WTC11 (cell line): ENCODE measurements at regions not wholly inside any gene's neighbourhood (a gene's known extent, or its start where the extent isn't known, plus 50 kb on each side); places are given as distances from the start of the nearest gene placed in this dataset.

Source experiments
- ATF2 ChIP-seq: sonication (generic); formaldehyde crosslinking; IDR thresholded peaks from 2 replicates; pipeline ENCODE4 v1.8.1; 2022; ENCODE audit warnings: low read depth, missing genetic modification reagents, borderline replicate concordance
- ATF3 ChIP-seq: sonication (generic); formaldehyde crosslinking; conservative IDR thresholded peaks from 2 replicates; pipeline ENCODE4 v1.8.1; 2022; ENCODE audit warnings: mild to moderate bottlenecking, missing genetic modification reagents
- CREM ChIP-seq: sonication (generic); formaldehyde crosslinking; IDR thresholded peaks from 2 replicates; pipeline ENCODE4 v1.8.1; 2022; ENCODE audit warnings: mild to moderate bottlenecking, missing genetic modification reagents, moderate library complexity
- CTCF ChIP-seq: fragments of 200-600 bp; IDR thresholded peaks from 2 replicates; pipeline ENCODE4 v1.8.0; 2022; ENCODE audit warnings: antibody characterized with exemption
- E2F4 ChIP-seq: sonication (generic); formaldehyde crosslinking; IDR thresholded peaks from 2 replicates; pipeline ENCODE4 v1.8.1; 2022; ENCODE audit warnings: low read depth, mild to moderate bottlenecking, moderate library complexity, missing genetic modification reagents, borderline replicate concordance
- GABPB1 ChIP-seq: sonication (generic); formaldehyde crosslinking; IDR thresholded peaks from 2 replicates; pipeline ENCODE4 v1.8.1; 2023; ENCODE audit warnings: mild to moderate bottlenecking, missing genetic modification reagents
- MAX ChIP-seq: sonication (generic); formaldehyde crosslinking; IDR thresholded peaks from 2 replicates; pipeline ENCODE4 v1.8.0; 2022; ENCODE audit warnings: mild to moderate bottlenecking, missing genetic modification reagents
- USF1 ChIP-seq: sonication (generic); formaldehyde crosslinking; IDR thresholded peaks from 2 replicates; pipeline ENCODE4 v1.8.0; 2022; ENCODE audit warnings: mild to moderate bottlenecking, missing genetic modification reagents
- ZNF121 ChIP-seq: sonication (generic); formaldehyde crosslinking; IDR thresholded peaks from 2 replicates; pipeline ENCODE4 v1.8.0; 2023; ENCODE audit warnings: missing genetic modification reagents
- ZNF232 ChIP-seq: sonication (generic); formaldehyde crosslinking; IDR thresholded peaks from 2 replicates; pipeline ENCODE4 v1.8.0; 2022; ENCODE audit warnings: mild to moderate bottlenecking, missing genetic modification reagents

- TF ChIP-seq ATF3 (CRISPR knock-in tag) (no peak), CTCF (no peak), USF1 (CRISPR knock-in tag) (no peak), GABPB1 (no peak), ATF2 (CRISPR knock-in tag) (no peak), ZNF121 (CRISPR knock-in tag) (no peak), ZNF232 (CRISPR knock-in tag) (no peak), MAX (CRISPR knock-in tag) (no peak), CREM (CRISPR knock-in tag) (no peak), E2F4 (CRISPR knock-in tag) (no peak)
Measured at GRCh38 chr3:31364711-31365110, 168.0 kb upstream of the STT3B start.
